ENCODE measurements at regions not wholly inside any gene's neighbourhood (a gene's known extent, or its start where the extent isn't known, plus 50 kb on each side); places are given as distances from the start of the nearest gene placed in this dataset.

DNA sequence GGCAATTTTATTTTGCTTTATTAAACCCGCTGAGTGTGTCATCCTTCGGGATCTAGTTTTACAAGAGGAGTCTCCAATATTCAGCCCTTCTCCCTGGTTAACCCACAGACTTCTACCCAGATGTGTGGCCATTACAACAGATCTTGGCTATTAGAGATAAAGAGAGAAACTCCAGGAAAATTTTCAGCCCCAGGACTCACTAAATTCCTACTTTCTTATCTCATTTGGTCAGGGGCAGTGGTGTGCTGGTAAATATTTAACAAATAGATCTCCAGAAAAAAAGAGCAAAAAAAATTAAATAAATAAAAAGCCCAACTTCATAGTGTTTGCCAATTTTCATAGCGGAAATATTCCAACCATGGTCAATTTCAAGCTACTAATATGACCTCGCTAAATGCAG lies 168.4 kb downstream of the RND3 start:
- no peak for DNase-seq (ENCODE audit: low read depth in 2 of 2)

DNA sequence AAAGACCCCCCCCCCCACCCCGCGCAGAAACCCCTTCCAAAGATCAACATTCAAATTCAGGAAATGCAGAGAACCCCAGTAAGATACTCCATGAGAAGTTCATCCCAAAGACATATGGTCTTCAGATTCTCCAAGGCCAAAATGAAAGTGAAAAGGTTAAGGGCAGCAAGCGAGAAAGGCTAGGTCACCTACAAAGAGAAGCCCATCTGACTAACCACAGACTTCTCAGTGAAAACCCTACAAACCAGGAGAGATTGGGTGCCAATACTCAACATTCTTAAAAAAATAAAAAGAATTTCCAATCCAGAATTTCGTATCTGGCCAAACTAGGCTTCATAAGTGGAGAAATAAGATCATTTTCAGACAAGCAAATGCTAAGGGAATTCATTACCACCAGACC lies 175.2 kb downstream of the RND3 start:
- DNase-seq (ENCODE audit: low read depth in 2 of 2): no peak

DNA sequence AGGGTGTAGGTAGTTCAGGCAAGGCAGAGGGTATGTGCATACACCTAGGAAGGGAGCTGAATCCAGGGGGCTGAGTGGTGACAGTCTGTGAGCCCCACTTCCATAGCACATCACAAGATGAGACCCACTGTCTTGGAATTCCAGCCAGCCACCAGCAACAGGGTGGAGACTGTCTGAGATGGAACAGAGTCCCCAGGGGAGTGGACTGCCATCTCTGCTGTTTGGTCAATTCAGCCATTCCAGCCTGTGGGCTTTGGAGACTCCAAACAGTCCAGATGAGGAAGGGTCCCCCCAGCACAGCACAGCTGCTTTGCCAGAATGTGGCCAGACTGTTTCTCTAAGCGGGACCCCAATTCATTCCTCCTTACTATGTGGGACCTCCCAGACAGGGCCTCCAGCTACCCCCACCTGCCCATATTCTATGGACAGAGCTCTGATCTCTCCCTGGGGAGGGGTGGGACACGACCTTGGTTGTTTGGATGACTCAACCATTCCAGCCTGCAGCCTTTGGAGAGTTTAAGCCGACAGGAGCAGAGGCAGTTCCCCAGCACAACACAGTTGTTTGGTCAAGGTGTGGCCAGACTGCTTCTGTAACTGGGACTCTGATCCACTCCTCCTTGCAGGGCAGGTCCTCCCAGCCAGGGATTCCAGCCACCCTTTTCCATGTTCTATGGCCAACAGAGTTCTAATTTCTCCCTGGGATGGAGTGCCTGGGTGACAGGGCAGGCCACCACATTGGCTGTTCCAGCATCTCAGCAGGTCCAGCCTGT lies 178.0 kb downstream of the RND3 start:
- DNase-seq (ENCODE audit: low read depth in 2 of 2): no peak

DNA sequence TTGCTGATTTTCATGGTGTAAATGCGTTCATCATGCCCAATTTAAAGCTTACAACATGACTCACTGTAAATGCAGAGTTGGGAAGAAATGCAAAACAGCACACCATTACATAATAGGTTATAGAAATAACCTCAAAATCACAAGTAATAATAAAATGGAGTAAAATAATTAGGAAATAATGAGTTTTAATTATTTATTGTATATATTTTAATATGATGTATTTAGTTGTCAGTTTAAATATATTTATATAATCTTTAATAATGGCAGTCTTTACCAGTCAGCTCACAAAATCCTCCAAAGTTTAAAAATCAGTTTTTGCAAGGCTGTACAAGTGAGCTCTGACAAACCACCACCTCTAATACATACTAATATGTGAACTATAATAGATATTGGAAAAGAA lies 180.2 kb downstream of the RND3 start:
- DNase-seq (ENCODE audit: low read depth in 2 of 2): no peak

DNA sequence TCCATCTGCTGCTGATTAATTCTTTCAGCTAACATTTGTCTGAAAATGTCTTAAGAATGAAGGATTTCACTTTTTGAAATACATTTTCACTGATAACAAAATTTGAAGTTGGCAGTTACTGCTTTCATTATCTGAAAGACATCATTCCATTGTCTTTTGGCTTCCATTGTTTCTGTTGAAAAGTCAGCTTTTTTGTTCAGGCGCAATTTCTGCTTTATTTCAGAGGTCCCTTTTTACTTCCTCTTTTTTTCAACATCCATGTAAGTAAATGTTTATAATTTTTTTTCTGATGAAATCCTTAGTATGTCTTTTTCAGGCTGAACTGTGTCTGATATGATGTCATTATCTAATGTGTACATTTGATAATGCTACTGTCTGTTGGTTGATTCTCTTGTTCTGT lies 184.2 kb downstream of the RND3 start:
- no peak for DNase-seq (ENCODE audit: low read depth in 2 of 2)

DNA sequence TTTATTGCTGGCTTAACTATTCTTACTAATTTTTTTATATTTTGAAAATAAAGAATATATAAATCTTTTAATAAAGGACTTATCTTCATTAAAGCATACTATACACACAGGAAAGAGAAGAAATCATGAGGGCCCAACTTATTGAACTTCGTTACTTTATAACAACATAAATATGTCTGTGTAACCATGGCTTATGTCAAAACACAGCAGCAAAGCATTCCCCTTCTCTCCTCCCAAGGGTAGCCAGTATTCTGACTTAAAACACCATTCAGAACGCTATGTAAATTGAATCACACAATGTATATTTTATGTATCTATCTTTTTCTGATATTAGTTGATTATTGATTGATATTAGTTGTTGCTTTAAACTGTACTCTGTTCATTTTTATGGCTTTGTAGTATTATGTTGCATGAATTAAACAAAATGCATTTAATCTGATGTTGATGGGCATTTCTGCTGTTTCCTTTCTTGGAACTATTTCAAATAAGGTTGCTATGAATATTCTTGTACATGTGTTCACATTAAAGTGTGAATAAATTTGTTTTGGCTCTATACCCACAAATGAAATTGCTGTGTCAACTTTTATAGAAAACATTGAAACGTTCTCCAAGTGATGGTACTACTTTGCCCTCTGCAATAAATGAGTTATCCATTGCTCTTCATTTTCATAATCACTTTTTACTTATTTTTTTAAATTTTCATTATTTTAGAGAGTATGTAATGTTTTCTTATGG lies 188.7 kb downstream of the RND3 start:
- no peak for DNase-seq (ENCODE audit: low read depth in 2 of 2)

DNA sequence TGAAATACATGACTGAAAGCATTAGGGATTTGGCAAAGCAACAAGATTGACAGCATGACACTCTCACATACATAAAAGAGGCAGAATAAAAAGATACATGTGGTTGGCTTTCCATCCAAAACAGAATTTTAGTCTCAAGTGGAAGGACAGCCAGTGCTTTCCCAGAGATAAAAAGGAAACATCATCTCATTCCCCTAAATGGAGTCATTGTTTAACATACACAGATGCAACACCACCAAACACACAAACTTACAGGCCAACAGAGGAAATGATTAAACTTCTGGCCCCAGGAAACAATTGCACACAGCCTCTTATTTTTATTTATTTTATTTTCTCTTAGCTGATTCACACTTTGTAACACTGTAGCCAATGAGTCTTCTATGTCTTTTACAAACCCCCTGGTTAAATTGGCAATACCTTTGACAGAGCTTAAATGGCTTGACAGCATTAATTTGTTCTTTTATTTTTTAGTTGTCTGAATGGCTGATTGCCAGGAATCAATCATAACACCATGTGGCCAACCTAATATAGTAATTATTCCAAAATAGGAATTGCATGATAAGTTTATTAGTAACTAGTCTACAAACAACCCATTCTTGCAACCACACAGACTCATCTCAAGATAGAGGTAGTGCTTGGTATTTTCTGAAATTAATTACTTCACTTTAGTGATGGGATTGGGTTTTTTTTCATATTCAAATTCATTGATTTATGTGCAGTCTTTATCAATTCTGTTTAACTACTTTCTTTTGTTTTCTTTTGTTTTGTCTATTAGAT lies 190.5 kb downstream of the RND3 start:
- no peak for DNase-seq (ENCODE audit: low read depth in 2 of 2)

DNA sequence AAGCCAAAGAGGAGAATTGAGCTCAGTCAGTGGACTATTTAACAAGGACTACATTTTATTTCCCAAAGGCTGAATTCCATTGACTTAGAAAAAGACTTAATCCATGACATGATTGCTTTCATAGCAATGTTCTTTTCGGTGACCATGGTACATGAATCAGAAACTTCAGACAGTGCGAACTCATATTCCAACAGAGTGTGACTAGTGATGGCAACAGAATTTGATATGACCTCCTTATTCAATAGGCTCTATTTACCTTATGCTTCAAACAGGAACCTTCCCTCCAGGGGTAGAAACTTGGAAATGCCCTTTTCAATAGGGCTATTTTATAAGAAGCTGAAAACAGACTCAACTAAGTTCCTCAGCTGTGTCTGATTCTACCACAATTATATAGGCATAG lies 191.9 kb downstream of the RND3 start:
- DNase-seq (ENCODE audit: low read depth in 2 of 2): no peak

DNA sequence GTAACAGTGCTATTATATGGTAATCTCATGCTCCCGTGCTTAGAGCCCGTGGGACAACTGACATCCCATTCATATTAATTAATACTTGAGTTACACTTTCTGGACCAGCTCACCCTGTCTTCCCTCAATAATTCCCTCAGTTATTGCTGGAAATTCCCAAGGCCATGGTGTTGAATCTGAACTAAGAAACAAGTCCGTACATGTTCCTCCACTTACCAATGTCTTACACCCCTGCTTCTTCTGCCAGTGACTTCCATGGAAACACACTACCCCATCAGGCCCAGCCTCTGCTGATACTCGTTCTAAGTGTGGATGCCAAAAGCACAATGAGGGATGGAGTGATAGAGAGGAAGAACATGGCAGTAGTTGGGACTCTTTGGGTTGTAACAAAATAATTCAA lies 193.7 kb downstream of the RND3 start:
- no peak for DNase-seq (ENCODE audit: low read depth in 2 of 2)

DNA sequence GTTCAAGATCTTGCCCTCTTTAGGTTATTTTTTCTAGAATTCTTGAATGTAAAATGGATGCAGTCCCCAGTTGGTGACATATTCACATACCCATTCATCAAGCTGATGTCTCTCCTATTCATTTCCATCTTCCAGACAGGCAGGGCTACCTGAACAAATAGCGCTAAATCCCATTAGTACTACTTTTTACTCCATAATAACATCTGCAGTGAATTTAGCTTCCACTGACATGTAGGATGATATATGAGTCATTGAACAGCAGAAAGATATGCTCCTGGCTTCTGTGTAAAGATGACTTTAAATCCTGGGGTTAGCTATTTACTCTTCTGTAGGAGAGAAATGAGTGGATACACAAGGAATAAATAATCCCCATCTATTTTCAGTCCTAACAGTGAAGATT lies 194.7 kb downstream of the RND3 start:
- peak; percentile 33 to 37 for DNase-seq (ENCODE audit: low read depth in 2 of 2)

DNA sequence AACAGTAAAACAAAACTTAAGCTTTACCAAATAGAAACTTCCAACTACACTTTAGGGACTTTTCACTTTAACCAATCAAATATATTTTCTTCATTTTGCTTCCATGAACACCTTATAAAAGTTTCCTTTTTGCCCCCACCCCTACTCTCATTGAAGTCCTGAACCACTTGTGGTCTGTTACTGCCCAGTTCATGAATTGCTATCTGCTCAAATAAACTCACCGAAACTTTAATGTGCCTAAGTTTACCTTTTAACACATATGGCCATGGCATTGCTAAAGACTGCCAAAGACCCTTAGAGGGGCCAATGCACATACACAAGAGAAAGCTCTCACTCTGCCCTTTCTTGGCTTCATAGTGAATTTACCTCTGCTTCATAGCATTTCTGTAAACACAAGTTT lies 195.3 kb downstream of the RND3 start:
- no peak for DNase-seq (ENCODE audit: low read depth in 2 of 2)

DNA sequence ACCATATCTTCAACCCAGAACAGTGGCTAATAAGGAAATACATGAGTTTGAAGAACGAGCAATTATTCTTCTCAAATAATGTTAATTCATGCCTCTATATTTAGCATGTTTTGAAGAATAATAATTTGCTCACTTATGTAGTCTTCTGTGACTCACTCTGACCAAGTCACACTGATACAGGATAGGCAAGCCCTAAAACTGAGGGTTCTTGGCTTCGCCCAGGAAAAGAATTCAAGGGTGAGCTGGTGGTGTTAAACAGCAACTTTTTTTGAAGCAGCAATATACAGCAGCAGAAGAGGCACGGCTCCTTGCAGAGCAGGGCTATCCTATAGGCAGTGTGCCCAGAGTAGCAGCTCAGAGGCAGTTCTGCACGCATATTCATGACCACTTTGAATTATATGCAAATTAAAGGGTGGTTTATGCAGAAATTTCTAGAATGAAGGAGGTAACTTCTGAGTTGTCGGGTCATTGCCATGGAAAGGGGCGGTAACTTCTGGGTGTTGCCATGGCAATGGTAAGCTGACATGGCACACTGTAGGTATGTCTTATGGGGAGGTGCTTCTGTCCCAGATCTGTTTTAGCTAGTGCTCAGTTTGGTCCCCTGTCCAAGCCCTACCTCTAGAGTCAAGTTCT lies 200.6 kb downstream of the RND3 start:
- no peak for DNase-seq (ENCODE audit: low read depth in 2 of 2)

DNA sequence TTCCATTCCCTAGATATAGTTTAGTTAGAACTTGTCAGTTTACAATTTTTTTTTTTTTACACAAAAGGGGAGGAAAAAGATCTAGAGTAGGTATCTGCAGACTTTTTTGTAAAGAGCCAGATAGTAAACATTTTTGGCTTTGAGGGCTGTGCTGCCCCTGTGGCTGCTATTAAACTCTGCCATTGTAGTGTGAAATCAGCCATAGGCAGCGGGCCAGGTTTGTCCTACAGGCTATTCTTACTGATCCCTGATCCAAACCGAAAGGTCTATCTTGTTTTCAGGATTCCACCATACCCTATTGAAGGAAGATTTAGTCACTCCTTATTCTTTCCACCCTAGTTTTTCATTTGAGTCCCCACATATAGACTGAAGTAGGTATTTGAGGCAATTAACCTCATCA lies 203.4 kb downstream of the RND3 start:
- no peak for DNase-seq (ENCODE audit: low read depth in 2 of 2)

DNA sequence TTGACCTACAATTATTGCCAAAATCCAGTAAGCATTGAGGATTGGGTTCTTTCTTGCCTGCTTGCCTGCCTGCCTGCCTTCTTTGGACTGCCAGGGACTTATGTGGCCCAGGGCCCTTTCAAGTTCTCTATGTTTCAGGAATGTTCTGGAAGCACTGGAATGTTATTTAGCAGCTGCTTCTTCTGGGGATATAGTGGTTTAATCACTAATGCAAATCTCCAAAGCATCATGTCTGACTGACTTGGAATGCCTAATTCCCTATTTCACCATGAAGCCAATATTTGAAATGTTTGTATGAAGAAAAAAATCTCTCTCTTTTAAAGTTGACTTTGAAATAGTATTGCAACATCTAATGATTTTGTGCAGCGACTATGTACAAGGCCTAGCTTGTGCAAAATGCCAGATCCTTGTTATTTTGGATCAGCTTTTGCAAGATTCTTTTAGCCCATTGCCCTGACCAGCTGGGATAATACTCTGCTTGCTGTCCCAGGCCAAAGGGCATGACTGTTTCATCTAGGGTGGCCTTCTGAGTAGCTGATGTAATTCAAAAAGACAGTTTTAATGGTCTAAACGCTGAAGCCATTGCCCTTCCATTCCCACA lies 204.6 kb downstream of the RND3 start:
- peak; percentile 57 to 71 for DNase-seq (ENCODE audit: low read depth in 2 of 2)

DNA sequence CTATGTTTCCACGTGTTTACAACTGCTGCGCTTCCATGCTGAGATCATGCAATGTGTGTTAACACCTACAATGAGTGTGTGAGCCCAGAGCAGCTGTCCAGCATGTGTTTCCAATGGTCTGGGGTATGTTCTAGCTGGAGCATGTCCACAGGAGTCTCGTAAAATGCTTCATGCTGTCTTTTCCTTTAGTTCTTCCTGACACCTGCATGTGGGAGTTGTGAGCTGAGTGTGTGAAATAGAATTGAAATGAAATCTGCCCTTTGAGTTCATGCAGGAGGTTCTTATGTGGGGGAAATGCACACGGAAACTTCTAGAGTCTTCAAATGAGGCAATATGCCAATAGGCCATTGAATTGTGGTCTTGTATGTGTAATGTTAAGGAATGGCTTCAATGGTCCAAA lies 205.1 kb downstream of the RND3 start:
- no peak for DNase-seq (ENCODE audit: low read depth in 2 of 2)

DNA sequence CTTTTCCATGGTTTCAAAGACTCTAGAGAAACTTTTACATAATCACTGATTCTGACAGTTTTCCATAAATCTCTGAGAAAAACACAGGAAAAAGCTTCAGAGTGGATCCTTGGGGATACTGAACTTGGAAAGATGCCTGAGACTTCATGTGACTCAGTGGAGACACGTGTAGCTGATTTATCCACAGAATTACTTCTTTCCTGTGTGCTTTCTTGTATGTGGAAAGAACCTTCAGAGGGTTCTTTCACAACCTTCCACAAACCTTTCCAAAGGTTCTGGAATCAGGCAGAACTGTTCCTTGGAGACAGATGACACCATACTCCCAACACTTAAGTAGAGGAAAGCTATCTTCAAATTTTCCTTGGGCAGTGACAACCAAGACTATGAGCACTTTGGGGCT lies 207.2 kb downstream of the RND3 start:
- peak; percentile 93 to 95 for DNase-seq (ENCODE audit: low read depth in 2 of 2)

DNA sequence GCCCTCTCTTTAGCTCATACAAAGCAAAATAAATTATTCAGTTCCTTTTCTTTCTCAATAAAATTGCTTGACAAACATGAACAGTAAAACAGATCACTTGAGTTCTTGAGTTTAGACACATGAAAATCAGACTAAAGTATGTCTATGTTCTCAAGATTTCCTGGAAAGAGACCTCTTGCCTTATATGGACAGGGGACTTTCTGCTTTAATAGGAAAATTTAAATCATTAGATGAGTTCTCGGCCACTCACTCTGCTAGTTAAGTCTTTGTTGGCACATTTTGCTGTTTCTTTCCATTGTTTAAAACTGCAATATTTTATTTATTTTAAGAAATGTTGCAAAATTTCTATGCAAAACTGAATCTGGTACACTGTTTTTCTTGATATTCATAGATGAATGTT lies 207.8 kb downstream of the RND3 start:
- no peak for DNase-seq (ENCODE audit: low read depth in 2 of 2)

DNA sequence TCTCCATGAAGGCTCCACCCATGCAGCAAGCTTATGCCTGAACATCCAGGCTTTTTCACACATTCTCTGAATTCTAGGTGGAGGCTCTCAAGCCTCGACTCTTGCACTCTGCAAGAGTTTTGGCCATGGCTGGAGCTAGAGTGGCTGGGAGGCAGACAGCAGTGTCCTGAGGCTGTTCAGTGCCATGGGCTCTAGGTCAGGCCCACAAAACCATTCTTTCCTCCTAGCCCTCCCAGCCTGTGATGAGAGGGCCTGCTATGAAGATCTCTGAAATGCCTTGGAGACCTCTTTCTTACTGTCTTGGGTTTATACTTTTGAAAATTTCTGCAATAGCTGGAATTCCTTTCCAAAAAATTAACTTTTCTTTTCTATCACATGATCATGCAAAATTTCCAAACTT lies 210.7 kb downstream of the RND3 start:
- DNase-seq (ENCODE audit: low read depth in 2 of 2): no peak

DNA sequence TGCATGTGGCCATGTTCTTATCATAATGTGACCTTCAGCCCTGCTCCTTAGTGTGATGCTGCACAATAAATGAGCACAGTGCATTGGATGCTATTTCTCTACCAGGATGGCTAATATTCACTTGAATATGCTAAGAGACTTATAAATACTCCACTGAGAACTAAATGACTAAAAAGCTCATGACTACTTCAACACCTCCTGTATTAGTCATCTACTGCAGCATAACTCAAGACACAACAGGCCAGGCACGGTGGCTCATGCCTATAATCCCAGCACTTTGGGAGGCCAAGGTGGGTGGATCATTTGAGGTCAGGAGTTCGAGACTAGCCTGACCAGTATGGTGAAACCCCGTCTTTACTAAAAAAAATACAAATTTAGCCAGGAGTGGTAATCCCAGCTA lies 213.4 kb downstream of the RND3 start:
- DNase-seq (ENCODE audit: low read depth in 2 of 2): no peak

DNA sequence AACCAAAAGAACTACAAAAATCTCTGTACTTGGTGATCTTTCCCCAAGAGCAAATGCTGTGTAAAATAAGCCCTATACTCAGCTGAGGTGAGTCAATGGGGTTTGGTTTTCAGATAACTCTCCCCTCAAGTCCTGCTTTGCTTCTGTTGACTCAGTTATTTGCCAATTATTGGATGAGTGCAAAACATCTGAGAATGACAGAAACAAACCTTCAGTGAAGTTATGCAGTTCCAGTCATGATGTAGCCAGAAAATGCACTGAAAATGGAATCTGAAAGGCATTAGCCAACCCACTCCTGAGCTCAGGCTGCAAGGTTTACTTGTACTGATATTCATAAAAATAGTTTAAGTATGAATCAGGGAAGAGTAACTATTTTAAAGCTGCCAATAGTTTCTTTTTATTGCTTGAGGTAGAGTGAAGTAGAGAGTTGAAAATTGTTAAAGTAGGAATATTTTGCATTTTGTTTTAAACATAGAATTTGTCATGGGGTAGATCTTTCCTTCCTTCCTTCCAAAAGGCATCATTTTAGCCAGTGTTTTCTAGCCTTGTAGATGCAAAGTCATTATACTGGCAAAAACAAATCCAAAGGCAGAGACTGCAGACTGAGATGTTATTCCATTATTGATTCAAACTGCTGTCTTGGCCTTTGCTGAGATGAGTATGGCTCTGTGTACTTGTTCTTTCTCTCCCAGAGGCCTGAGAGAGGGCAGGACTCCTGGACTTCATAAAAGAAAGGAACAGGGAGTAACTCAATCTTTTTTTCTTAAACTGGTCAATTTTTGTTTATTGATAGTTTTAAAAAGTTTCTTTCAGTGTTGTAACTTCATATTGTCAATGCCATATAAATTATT lies 215.3 kb downstream of the RND3 start:
- DNase-seq (ENCODE audit: low read depth in 2 of 2): peak; percentile 89
